Panc1 (cell line): ENCODE measurements at regions not wholly inside any gene's neighbourhood (a gene's known extent, or its start where the extent isn't known, plus 50 kb on each side); places are given as distances from the start of the nearest gene placed in this dataset.

ENCODE experiments used
- ATAC-seq: fragments of 200-7000 bp; cut with Tn5 transposase; 2 replicates; pipeline ENCODE4 v1.9.1; 2020; ENCODE audit warnings: mild to moderate bottlenecking, moderate library complexity
- BruUV-seq: library from RNA; stranded (reverse); fragments of 400-500 nt; replicated peaks from 2 replicates; lab custom pipeline; 2021; lab: Mats Ljungman, UMichigan
- CTCF ChIA-PET: fragments of 300-600 bp; sonication (Branson Sonifier 250); formaldehyde crosslinking; loops from one replicate; lab custom pipeline; 2022; ENCODE audit warnings: antibody characterized with exemption; lab: Charles Lee
- POLR2A ChIA-PET: fragments of 300-600 bp; sonication (Branson Sonifier 250); formaldehyde crosslinking; loops from one replicate; lab custom pipeline; 2022; ENCODE audit warnings: antibody characterized with exemption; lab: Charles Lee
- DNase-seq: peaks from one replicate; pipeline ENCODE4 v3.0.0-alpha.2; 2010; ENCODE audit warnings: low read depth, low spot score
- H3K27ac ChIP-seq: 2 replicates; pipeline ENCODE4 v1.5.1; 2011; ENCODE audit warnings: mild to moderate bottlenecking, low read length, inconsistent platforms
- H3K27me3 ChIP-seq: fragments of 200-500 bp; sonication (Bioruptor generic); 2 replicates; pipeline ENCODE4 v1.6.0; 2014; ENCODE audit warnings: low read length, inconsistent platforms; ENCODE audit not compliant: control insufficient read depth, insufficient read depth
- H3K36me3 ChIP-seq: fragments of 200-500 bp; sonication (Bioruptor generic); 2 replicates; pipeline ENCODE4 v1.5.1; 2014; ENCODE audit warnings: inconsistent platforms, mild to moderate bottlenecking, low read length, moderate library complexity; ENCODE audit not compliant: control insufficient read depth, insufficient read depth
- H3K4me1 ChIP-seq: 2 replicates; pipeline ENCODE4 v1.5.1; 2011; ENCODE audit warnings: inconsistent platforms, mild to moderate bottlenecking, low read length, moderate library complexity; ENCODE audit not compliant: control insufficient read depth, insufficient read depth
- H3K4me3 ChIP-seq, 2 experiments: 2 replicates each; pipeline ENCODE4 v1.5.1; 2011 to 2012; ENCODE audit warnings: low read depth in 2 of 2, low read length in 2 of 2, mild to moderate bottlenecking in 2 of 2, inconsistent platforms in 1 of 2, moderate library complexity in 1 of 2
- H3K9me3 ChIP-seq: fragments of 200-500 bp; sonication (Bioruptor generic); 2 replicates; pipeline ENCODE4 v1.5.1; 2014; ENCODE audit warnings: low read depth, mild to moderate bottlenecking, inconsistent platforms, low read length, moderate library complexity; ENCODE audit not compliant: control insufficient read depth, insufficient read depth
- POLR2AphosphoS5 ChIP-seq: IDR thresholded peaks from 2 replicates; pipeline ENCODE4 v1.6.1; 2012; ENCODE audit warnings: mild to moderate bottlenecking, low read depth, low read length, moderate library complexity
- SIN3A ChIP-seq: IDR thresholded peaks from 2 replicates; pipeline ENCODE4 v1.6.1; 2012; ENCODE audit warnings: low read depth, mild to moderate bottlenecking, low read length, moderate library complexity, borderline replicate concordance; ENCODE audit not compliant: insufficient read depth
- TCF7L2 ChIP-seq: IDR thresholded peaks from 2 replicates; pipeline ENCODE4 v1.6.1; 2011; ENCODE audit warnings: mild to moderate bottlenecking, low read depth, low read length, inconsistent platforms
- in situ Hi-C: cut with HindIII; loops from 2 replicates; pipeline ENCODE4 v1.10.0; 2016; ENCODE audit warnings: low sequenced_read_pairs, low pct_unique_long_range_greater_than_20kb
- intact Hi-C: fragments of 100-400 bp; cut with micrococcal nuclease; formaldehyde crosslinking; loops from one replicate; pipeline ENCODE4 v1.10.0; 2022; ENCODE audit not compliant: unreplicated experiment
- TF ChIP-seq, protein P1 (sequence below): fragments of 450-650 bp; IDR thresholded peaks from 2 replicates; pipeline ENCODE4 v1.5.1; 2017; ENCODE audit warnings: mild to moderate bottlenecking
- TF ChIP-seq, protein P2 (sequence below), 2 experiments: IDR thresholded peaks; 2 replicates each; pipeline ENCODE4 v1.6.1; 2011 to 2012; ENCODE audit warnings: low read depth in 2 of 2, control low read depth in 1 of 2, low read length in 1 of 2, mild to moderate bottlenecking in 1 of 2, moderate library complexity in 1 of 2; ENCODE audit not compliant: insufficient read depth in 1 of 2

- Histone ChIP-seq H3K36me3 (no peaks in the 10 kb centered on the region), H3K4me1 (no peaks in the 10 kb centered on the region), H3K27ac (no peak overlapping the region), H3K9me3 (no peaks in the 10 kb centered on the region), H3K4me3 (no peak overlapping the region), H3K27me3 (no peaks in the 10 kb centered on the region)
- in situ Hi-C loops (no loop called here), intact Hi-C loops (no loop called here)
- no peak for TF ChIP-seq TCF7L2
- TF ChIP-seq, protein P1, sequence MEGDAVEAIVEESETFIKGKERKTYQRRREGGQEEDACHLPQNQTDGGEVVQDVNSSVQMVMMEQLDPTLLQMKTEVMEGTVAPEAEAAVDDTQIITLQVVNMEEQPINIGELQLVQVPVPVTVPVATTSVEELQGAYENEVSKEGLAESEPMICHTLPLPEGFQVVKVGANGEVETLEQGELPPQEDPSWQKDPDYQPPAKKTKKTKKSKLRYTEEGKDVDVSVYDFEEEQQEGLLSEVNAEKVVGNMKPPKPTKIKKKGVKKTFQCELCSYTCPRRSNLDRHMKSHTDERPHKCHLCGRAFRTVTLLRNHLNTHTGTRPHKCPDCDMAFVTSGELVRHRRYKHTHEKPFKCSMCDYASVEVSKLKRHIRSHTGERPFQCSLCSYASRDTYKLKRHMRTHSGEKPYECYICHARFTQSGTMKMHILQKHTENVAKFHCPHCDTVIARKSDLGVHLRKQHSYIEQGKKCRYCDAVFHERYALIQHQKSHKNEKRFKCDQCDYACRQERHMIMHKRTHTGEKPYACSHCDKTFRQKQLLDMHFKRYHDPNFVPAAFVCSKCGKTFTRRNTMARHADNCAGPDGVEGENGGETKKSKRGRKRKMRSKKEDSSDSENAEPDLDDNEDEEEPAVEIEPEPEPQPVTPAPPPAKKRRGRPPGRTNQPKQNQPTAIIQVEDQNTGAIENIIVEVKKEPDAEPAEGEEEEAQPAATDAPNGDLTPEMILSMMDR = no peak
- no peak for TF ChIP-seq SIN3A
- TF ChIP-seq POLR2AphosphoS5 = no peak
- no peak for DNase-seq
- no TSS peak for BruUV-seq
- CTCF ChIA-PET = no interaction called here
- no peak for ATAC-seq
- POLR2A ChIA-PET = no interaction called here
Observed at GRCh38 chrX:5415738-5416137, 812.9 kb downstream of the NLGN4X start.

- Histone ChIP-seq H3K9me3 (no peaks in the 10 kb centered on the region), H3K4me1 (no peaks in the 10 kb centered on the region), H3K27me3 (no peaks in the 10 kb centered on the region), H3K27ac (no peak overlapping the region), H3K4me3 (no peak overlapping the region), H3K36me3 (no peaks in the 10 kb centered on the region)
- DNase-seq = no peak
- in situ Hi-C loops = no loop called here
- no peak for ATAC-seq
- ChIA-PET POLR2A (no interaction called here), CTCF (no interaction called here)
- no TSS peak for BruUV-seq
- intact Hi-C loops = no loop called here
- TF ChIP-seq TCF7L2 (no peak), SIN3A (no peak), POLR2AphosphoS5 (no peak)
- TF ChIP-seq, protein P1 = no peak
- TF ChIP-seq, protein P2, sequence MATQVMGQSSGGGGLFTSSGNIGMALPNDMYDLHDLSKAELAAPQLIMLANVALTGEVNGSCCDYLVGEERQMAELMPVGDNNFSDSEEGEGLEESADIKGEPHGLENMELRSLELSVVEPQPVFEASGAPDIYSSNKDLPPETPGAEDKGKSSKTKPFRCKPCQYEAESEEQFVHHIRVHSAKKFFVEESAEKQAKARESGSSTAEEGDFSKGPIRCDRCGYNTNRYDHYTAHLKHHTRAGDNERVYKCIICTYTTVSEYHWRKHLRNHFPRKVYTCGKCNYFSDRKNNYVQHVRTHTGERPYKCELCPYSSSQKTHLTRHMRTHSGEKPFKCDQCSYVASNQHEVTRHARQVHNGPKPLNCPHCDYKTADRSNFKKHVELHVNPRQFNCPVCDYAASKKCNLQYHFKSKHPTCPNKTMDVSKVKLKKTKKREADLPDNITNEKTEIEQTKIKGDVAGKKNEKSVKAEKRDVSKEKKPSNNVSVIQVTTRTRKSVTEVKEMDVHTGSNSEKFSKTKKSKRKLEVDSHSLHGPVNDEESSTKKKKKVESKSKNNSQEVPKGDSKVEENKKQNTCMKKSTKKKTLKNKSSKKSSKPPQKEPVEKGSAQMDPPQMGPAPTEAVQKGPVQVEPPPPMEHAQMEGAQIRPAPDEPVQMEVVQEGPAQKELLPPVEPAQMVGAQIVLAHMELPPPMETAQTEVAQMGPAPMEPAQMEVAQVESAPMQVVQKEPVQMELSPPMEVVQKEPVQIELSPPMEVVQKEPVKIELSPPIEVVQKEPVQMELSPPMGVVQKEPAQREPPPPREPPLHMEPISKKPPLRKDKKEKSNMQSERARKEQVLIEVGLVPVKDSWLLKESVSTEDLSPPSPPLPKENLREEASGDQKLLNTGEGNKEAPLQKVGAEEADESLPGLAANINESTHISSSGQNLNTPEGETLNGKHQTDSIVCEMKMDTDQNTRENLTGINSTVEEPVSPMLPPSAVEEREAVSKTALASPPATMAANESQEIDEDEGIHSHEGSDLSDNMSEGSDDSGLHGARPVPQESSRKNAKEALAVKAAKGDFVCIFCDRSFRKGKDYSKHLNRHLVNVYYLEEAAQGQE (IDR thresholded peaks at IDR 0.05; ENCODE audit: insufficient read depth in 1 of 2, low read depth in 2 of 2, low read length in 1 of 2) = no peak
Observed at GRCh38 chrX:5409106-5409505, 819.6 kb downstream of the NLGN4X start.
